ENCODE measurements at regions not wholly inside any gene's neighbourhood (a gene's known extent, or its start where the extent isn't known, plus 50 kb on each side); places are given as distances from the start of the nearest gene placed in this dataset.

DNA sequence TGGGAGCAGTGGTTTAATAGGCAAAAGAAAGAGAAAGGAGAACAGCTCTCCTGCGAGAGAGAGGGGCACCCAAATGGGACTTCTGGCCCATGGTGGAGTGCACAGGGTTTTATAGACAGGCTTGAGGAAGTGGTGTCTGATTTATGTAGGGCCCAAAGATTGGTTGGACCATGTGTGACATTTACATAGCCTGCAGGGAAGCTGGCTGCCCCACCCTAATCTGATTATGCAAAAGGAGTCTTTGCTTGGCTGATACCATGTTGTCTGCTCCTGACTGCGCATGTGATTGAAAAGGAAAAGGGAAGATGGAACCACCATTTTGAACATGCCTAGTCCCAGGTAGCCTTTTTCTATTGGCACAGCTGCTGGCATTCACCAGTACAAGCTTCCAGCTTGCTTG lies 100.0 kb upstream of the DIPK2B start:
- no peaks in the 10 kb centered on the region for H3K9me3 ChIP-seq (ENCODE audit: control insufficient read depth, low read length)
- no peak overlapping the region for H3K27ac ChIP-seq (ENCODE audit: insufficient read depth, low read length, poor library complexity, severe bottlenecking)
- H3K27me3 ChIP-seq (replicated peaks; ENCODE audit: control insufficient read depth, insufficient read depth, low read length, poor library complexity, severe bottlenecking) = no peaks in the 10 kb centered on the region
- H3K4me1 ChIP-seq (ENCODE audit: control insufficient read depth, insufficient read depth, low read length, poor library complexity, severe bottlenecking) = no peaks in the 10 kb centered on the region
- H3K4me3 ChIP-seq (ENCODE audit: insufficient read depth, low read depth, low read length, poor library complexity, severe bottlenecking) = no peak overlapping the region
- H3K36me3 ChIP-seq (ENCODE audit: control insufficient read depth, insufficient read depth, low read length) = no peaks in the 10 kb centered on the region
- no peak for DNase-seq

DNA sequence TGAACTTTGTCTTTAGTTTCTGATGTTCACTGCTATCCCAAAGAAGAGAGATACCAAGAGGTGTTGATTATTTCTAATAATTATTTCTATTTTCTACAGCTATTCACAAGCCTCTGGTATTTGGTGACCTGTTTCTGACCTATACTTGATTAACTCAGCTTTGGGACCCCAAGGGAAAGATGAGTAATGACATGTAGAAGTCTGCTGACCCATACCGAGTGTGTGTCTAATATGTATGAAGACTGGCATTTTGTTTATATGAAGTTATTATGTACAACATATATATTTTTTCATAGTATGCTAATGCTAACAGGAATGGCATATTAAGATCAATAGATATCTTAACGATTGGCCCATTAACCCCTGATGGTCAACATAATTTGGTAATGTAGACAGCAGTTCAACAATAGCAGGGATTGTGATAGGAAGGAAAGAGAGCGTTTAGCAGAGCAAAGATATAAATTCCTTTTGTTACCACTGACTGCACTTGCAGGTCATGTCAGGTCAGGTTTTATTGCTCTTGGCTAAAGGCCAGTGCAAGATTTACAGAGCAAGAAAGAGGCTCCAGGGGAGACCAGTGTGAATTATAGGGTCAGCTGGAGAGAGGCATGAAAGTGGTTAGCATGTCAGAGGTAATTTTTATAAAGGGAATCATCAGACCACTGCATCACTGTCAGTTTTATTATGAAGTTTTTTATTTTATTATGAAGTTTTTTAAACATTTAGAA lies 94.7 kb upstream of the DIPK2B start:
- H3K9me3 ChIP-seq (ENCODE audit: control insufficient read depth, low read length) = no peaks in the 10 kb centered on the region
- no peaks in the 10 kb centered on the region for H3K36me3 ChIP-seq (ENCODE audit: control insufficient read depth, insufficient read depth, low read length)
- no peaks in the 10 kb centered on the region for H3K27me3 ChIP-seq (replicated peaks; ENCODE audit: control insufficient read depth, insufficient read depth, low read length, poor library complexity, severe bottlenecking)
- no peaks in the 10 kb centered on the region for H3K4me1 ChIP-seq (ENCODE audit: control insufficient read depth, insufficient read depth, low read length, poor library complexity, severe bottlenecking)
- no peak overlapping the region for H3K27ac ChIP-seq (ENCODE audit: insufficient read depth, low read length, poor library complexity, severe bottlenecking)
- no peak for DNase-seq
- no peak overlapping the region for H3K4me3 ChIP-seq (ENCODE audit: insufficient read depth, low read depth, low read length, poor library complexity, severe bottlenecking)

DNA sequence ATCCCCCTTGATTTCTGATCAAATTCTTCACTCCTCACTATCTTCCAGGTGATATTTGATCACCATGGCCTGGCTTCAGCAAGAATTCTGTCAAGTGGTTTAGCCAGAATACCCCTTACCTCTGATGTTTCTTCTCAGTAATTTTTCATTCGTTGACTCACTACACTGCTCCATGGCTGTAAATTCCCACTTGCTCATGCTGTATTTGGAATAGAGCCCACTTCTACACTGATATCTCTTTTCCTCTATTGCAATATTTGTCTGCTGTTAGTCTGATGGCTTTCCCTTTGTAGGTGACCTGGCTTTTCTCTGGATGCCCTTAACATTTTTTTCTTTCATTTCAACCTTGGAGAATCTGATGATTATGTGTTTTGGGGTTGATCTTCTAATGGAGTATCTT lies 73.9 kb upstream of the DIPK2B start:
- Histone ChIP-seq H3K4me3 (ENCODE audit: insufficient read depth, low read depth, low read length, poor library complexity, severe bottlenecking) (no peak overlapping the region), H3K9me3 (ENCODE audit: control insufficient read depth, low read length) (no peaks in the 10 kb centered on the region), H3K4me1 (ENCODE audit: control insufficient read depth, insufficient read depth, low read length, poor library complexity, severe bottlenecking) (no peaks in the 10 kb centered on the region), H3K27ac (ENCODE audit: insufficient read depth, low read length, poor library complexity, severe bottlenecking) (no peak overlapping the region), H3K27me3 (replicated peaks; ENCODE audit: control insufficient read depth, insufficient read depth, low read length, poor library complexity, severe bottlenecking) (no peaks in the 10 kb centered on the region), H3K36me3 (ENCODE audit: control insufficient read depth, insufficient read depth, low read length) (no peaks in the 10 kb centered on the region)
- no peak for DNase-seq

DNA sequence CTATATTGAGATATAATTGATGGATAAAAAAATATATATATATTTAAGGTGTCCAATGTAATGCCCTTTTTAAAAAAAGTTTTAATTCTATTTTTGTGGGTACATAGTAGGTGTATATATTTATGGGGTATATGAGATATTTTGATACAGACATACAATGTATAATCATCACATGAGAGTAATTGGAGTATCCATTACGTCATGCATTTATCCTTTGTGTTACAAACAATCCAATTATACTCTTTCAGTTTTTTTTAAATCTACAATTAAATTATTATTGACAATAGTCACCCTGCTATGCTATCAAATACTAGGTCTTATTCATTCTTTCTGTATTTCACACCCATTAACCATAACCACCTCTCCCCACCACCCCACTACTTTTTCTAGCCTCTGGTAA lies 66.3 kb upstream of the DIPK2B start:
- DNase-seq = no peak
- Histone ChIP-seq H3K4me1 (ENCODE audit: control insufficient read depth, insufficient read depth, low read length, poor library complexity, severe bottlenecking) (no peaks in the 10 kb centered on the region), H3K27me3 (replicated peaks; ENCODE audit: control insufficient read depth, insufficient read depth, low read length, poor library complexity, severe bottlenecking) (no peaks in the 10 kb centered on the region), H3K36me3 (ENCODE audit: control insufficient read depth, insufficient read depth, low read length) (no peaks in the 10 kb centered on the region), H3K27ac (ENCODE audit: insufficient read depth, low read length, poor library complexity, severe bottlenecking) (no peak overlapping the region), H3K4me3 (ENCODE audit: insufficient read depth, low read depth, low read length, poor library complexity, severe bottlenecking) (no peak overlapping the region), H3K9me3 (ENCODE audit: control insufficient read depth, low read length) (no peaks in the 10 kb centered on the region)

DNA sequence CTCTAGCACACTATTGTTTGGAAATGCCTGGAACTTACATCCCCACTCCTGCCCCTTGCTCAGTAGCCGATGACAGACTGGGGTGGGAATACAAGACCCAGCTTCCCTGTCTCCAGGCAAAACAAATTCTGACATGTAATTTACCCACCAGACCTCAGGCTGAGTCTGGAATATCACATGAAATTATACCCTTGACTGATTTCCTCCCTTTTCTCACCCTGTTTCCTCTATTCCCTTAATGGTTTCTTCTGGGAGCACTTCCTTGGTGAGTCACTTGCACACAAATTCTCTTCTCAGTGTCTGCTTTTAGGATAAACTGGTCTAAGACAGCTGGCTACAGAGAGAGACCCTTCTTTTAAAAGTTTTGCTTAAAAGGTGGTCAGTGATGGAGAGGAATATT lies 65.8 kb upstream of the DIPK2B start:
- Histone ChIP-seq H3K27me3 (replicated peaks; ENCODE audit: control insufficient read depth, insufficient read depth, low read length, poor library complexity, severe bottlenecking) (no peaks in the 10 kb centered on the region), H3K27ac (ENCODE audit: insufficient read depth, low read length, poor library complexity, severe bottlenecking) (no peak overlapping the region), H3K4me1 (ENCODE audit: control insufficient read depth, insufficient read depth, low read length, poor library complexity, severe bottlenecking) (no peaks in the 10 kb centered on the region), H3K9me3 (ENCODE audit: control insufficient read depth, low read length) (no peaks in the 10 kb centered on the region), H3K36me3 (ENCODE audit: control insufficient read depth, insufficient read depth, low read length) (no peaks in the 10 kb centered on the region), H3K4me3 (ENCODE audit: insufficient read depth, low read depth, low read length, poor library complexity, severe bottlenecking) (no peak overlapping the region)
- DNase-seq = no peak

DNA sequence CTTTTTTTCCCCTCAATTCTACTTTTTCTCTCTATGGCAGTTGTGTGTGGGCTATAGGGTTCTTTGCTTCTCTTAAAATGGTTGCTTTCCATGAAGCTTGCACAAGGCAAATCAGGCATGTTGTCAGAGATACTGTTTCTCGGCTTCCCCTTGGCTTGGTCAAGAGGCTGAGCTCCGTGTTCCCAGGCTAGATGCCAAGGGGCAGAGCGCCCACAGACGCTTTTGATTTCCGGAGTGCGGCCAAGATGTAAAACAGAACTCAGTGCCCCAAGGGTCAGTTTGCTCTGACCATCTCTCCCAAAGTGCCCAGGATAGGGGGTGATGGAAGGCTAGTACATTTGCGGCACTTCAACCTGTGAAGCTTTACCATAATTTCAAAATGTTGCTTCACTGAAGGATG lies 64.2 kb upstream of the DIPK2B start:
- Histone ChIP-seq H3K27ac (ENCODE audit: insufficient read depth, low read length, poor library complexity, severe bottlenecking) (no peak overlapping the region), H3K9me3 (ENCODE audit: control insufficient read depth, low read length) (no peaks in the 10 kb centered on the region), H3K4me3 (ENCODE audit: insufficient read depth, low read depth, low read length, poor library complexity, severe bottlenecking) (no peak overlapping the region), H3K4me1 (ENCODE audit: control insufficient read depth, insufficient read depth, low read length, poor library complexity, severe bottlenecking) (no peaks in the 10 kb centered on the region), H3K27me3 (replicated peaks; ENCODE audit: control insufficient read depth, insufficient read depth, low read length, poor library complexity, severe bottlenecking) (no peaks in the 10 kb centered on the region), H3K36me3 (ENCODE audit: control insufficient read depth, insufficient read depth, low read length) (no peaks in the 10 kb centered on the region)
- DNase-seq = no peak

DNA sequence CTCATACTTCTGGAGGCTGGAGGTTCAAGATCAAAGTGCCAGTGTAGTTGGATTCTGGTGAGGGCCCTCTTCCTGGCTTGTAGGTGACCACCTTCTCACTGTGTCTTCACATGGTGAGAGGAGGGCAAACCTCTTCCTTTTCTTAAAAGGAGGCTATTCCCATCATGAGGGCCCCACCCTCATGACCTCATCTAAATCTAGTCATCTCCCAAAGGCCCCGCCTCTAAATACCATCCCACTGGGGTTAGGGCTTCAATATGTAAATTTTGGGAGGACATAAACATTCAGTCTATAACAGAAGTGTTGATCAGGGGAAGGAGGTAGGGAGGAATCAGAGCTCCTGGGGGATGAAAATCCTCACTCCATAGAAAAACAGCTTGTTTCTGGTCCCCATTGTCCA lies 60.8 kb upstream of the DIPK2B start:
- no peaks in the 10 kb centered on the region for H3K27me3 ChIP-seq (replicated peaks; ENCODE audit: control insufficient read depth, insufficient read depth, low read length, poor library complexity, severe bottlenecking)
- H3K36me3 ChIP-seq (ENCODE audit: control insufficient read depth, insufficient read depth, low read length) = no peaks in the 10 kb centered on the region
- no peaks in the 10 kb centered on the region for H3K4me1 ChIP-seq (ENCODE audit: control insufficient read depth, insufficient read depth, low read length, poor library complexity, severe bottlenecking)
- H3K27ac ChIP-seq (ENCODE audit: insufficient read depth, low read length, poor library complexity, severe bottlenecking) = no peak overlapping the region
- no peak overlapping the region for H3K4me3 ChIP-seq (ENCODE audit: insufficient read depth, low read depth, low read length, poor library complexity, severe bottlenecking)
- DNase-seq = no peak
- H3K9me3 ChIP-seq (ENCODE audit: control insufficient read depth, low read length) = no peaks in the 10 kb centered on the region

DNA sequence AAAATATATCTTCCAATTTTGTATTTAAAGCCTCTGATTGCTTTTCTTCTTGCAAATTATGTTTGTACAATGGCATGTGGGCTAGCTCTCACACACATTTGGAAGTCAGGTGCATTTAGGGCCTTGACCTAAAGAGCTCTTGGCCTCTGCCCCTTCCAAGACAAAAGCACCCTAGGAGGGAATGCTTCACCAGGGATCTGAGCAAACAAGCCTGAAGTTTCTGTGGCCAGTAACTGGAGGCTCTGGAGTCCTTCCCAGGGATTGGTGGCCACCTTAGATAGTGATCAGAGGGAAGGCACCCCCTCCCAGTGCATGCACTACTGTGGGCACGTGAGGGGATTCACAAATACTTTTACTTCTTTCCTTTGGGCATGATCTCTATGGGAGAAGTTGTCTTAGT lies 60.3 kb upstream of the DIPK2B start:
- Histone ChIP-seq H3K4me1 (ENCODE audit: control insufficient read depth, insufficient read depth, low read length, poor library complexity, severe bottlenecking) (no peaks in the 10 kb centered on the region), H3K36me3 (ENCODE audit: control insufficient read depth, insufficient read depth, low read length) (no peaks in the 10 kb centered on the region)

DNA sequence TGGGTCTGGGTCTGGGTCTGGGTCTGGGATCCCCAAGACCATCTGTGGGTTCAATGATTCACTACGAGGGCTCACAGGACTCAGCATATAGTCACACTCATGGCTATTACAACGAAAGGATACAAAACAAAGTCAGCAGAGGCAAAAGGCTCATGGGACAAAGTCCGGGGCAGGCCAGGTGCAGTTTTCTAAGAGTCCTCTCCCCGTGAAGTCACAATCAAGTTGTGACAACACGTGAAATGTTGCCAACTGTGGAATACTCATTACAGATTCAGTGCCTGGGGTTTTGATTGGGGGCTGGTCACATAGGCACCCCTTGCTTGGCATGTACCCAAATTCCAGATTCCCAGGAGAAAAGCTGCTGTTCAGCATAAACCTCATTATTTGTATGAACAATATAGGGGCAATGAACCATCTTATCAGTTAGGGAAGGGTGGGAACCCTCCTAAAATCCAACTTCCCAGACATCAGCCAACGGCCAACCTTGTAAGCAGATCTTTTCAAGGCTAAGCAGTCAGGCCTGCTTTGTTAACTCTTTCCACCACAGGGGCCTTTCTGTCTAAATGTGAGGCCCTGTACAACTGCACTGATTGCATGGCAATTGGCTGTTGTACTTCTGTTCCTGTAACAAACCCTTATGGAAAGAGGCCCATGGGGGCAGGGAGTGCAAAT lies 58.2 kb upstream of the DIPK2B start:
- Histone ChIP-seq H3K27ac (ENCODE audit: insufficient read depth, low read length, poor library complexity, severe bottlenecking) (no peak overlapping the region), H3K36me3 (ENCODE audit: control insufficient read depth, insufficient read depth, low read length) (no peaks in the 10 kb centered on the region), H3K9me3 (ENCODE audit: control insufficient read depth, low read length) (no peaks in the 10 kb centered on the region), H3K27me3 (replicated peaks; ENCODE audit: control insufficient read depth, insufficient read depth, low read length, poor library complexity, severe bottlenecking) (no peaks in the 10 kb centered on the region), H3K4me3 (ENCODE audit: insufficient read depth, low read depth, low read length, poor library complexity, severe bottlenecking) (no peak overlapping the region), H3K4me1 (ENCODE audit: control insufficient read depth, insufficient read depth, low read length, poor library complexity, severe bottlenecking) (no peaks in the 10 kb centered on the region)
- DNase-seq = no peak

More for the DNA sequence above, 60.3 kb upstream of the DIPK2B start:
- Histone ChIP-seq H3K4me3 (ENCODE audit: insufficient read depth, low read depth, low read length, poor library complexity, severe bottlenecking) (no peak overlapping the region), H3K27ac (ENCODE audit: insufficient read depth, low read length, poor library complexity, severe bottlenecking) (no peak overlapping the region), H3K9me3 (ENCODE audit: control insufficient read depth, low read length) (no peaks in the 10 kb centered on the region), H3K27me3 (replicated peaks; ENCODE audit: control insufficient read depth, insufficient read depth, low read length, poor library complexity, severe bottlenecking) (no peaks in the 10 kb centered on the region)
- no peak for DNase-seq

All from effector memory CD4-positive, alpha-beta T cell (primary cell).